ENCODE measurements at regions not wholly inside any gene's neighbourhood (a gene's known extent, or its start where the extent isn't known, plus 50 kb on each side); places are given as distances from the start of the nearest gene placed in this dataset.

GRCh38 chr1:221414772-221415539 is 326.9 kb downstream of the DUSP10 start:
- POLR2A ChIA-PET, result no interaction called here
- no peak for TF ChIP-seq CTCF (IDR thresholded peaks at IDR 0.05; ENCODE audit: insufficient read depth, low read length, missing control alignments)
- H3K4me3 ChIP-seq (ENCODE audit: low read depth, low read length), result no peak overlapping the region
- CTCF ChIA-PET, result interaction anchor here (1.5 to 2.7 kb wide), 3 partner anchors 16 to 151 kb away, joined by 4 to 11 read pairs (median 8); no protein-coding TSS in a partner anchor
- no peak for DNase-seq (ENCODE audit: low read depth, low spot score)

GRCh38 chr1:221415651-221416050 is 326.2 kb downstream of the DUSP10 start:
- H3K4me3 ChIP-seq (ENCODE audit: low read depth, low read length), result no peak overlapping the region
- POLR2A ChIA-PET, result no interaction called here
- CTCF ChIA-PET, result interaction anchor here (1.5 to 2.7 kb wide), 3 partner anchors 15 to 152 kb away, joined by 4 to 11 read pairs (median 8); no protein-coding TSS in a partner anchor
- no peak for DNase-seq (ENCODE audit: low read depth, low spot score)
- no peak for TF ChIP-seq CTCF (IDR thresholded peaks at IDR 0.05; ENCODE audit: insufficient read depth, low read length, missing control alignments)

GRCh38 chr1:221416142-221416541 is 325.7 kb downstream of the DUSP10 start:
- H3K4me3 ChIP-seq (ENCODE audit: low read depth, low read length), result no peak overlapping the region
- DNase-seq (ENCODE audit: low read depth, low spot score), result no peak
- TF ChIP-seq CTCF (IDR thresholded peaks at IDR 0.05; ENCODE audit: insufficient read depth, low read length, missing control alignments), result no peak
- CTCF ChIA-PET, result interaction anchor here (1.5 to 2.7 kb wide), 3 partner anchors 14 to 152 kb away, joined by 4 to 11 read pairs (median 8); no protein-coding TSS in a partner anchor
- POLR2A ChIA-PET, result no interaction called here

GRCh38 chr1:221416723-221417122 is 325.2 kb downstream of the DUSP10 start:
- CTCF ChIA-PET, result interaction anchor here (1.5 to 2.7 kb wide), 2 partner anchors 14 to 153 kb away, joined by 8 to 11 read pairs; no protein-coding TSS in a partner anchor
- no peak for TF ChIP-seq CTCF (IDR thresholded peaks at IDR 0.05; ENCODE audit: insufficient read depth, low read length, missing control alignments)

GRCh38 chr1:221418346-221418745 is 323.5 kb downstream of the DUSP10 start:
- no peak overlapping the region for H3K4me3 ChIP-seq (ENCODE audit: low read depth, low read length)
- DNase-seq (ENCODE audit: low read depth, low spot score), result no peak
- ChIA-PET POLR2A (no interaction called here), CTCF (interaction anchor here (0.9 to 1.9 kb wide), 8 partner anchors 11 to 544 kb away, joined by 3 to 14 read pairs (median 3); no protein-coding TSS in a partner anchor)
- no peak for TF ChIP-seq CTCF (IDR thresholded peaks at IDR 0.05; ENCODE audit: insufficient read depth, low read length, missing control alignments)

More at GRCh38 chr1:221416723-221417122, 325.2 kb downstream of the DUSP10 start:
- no peak for DNase-seq (ENCODE audit: low read depth, low spot score)
- no peak overlapping the region for H3K4me3 ChIP-seq (ENCODE audit: low read depth, low read length)
- POLR2A ChIA-PET, result no interaction called here

GRCh38 chr1:221419513-221420095 is 322.3 kb downstream of the DUSP10 start:
- CTCF ChIA-PET, result no interaction called here
- TF ChIP-seq CTCF (IDR thresholded peaks at IDR 0.05; ENCODE audit: insufficient read depth, low read length, missing control alignments), result no peak
- DNase-seq (ENCODE audit: low read depth, low spot score), result peak; percentile 63
- H3K4me3 ChIP-seq (ENCODE audit: low read depth, low read length), result no peak overlapping the region
- POLR2A ChIA-PET, result no interaction called here

Measured in AG04449 (cell line).